ENCODE measurements at regions not wholly inside any gene's neighbourhood (a gene's known extent, or its start where the extent isn't known, plus 50 kb on each side); places are given as distances from the start of the nearest gene placed in this dataset.

GRCh38 chr6:84409911-84410310 lies 182.5 kb upstream of the CEP162 start:
- no peak overlapping the region for H3K4me3 ChIP-seq (replicated peaks in 1 of 3; ENCODE audit: insufficient read depth in 1 of 3, low read depth in 1 of 3, low read length in 3 of 3)
- no peak overlapping the region for H3K4me2 ChIP-seq (ENCODE audit: insufficient read depth, low read length)
- peaks cover 10 to 15% of the 10 kb centered on the region in 2 experiments for H3K27me3 ChIP-seq (ENCODE audit: control insufficient read depth in 2 of 2, insufficient read depth in 2 of 2, low read length in 2 of 2)
- no peak overlapping the region for H3K27ac ChIP-seq (ENCODE audit: insufficient read depth, low read depth, low read length)
- intact Hi-C loops (cut with micrococcal nuclease) (no loop called here), dilution Hi-C loops (cut with MboI; ENCODE audit: extremely low pct_ligation_motif_present, low sequenced_read_pairs) (no loop called here)
- H3K79me2 ChIP-seq (ENCODE audit: control insufficient read depth, insufficient read depth, low read length), result no peaks in the 10 kb centered on the region
- ChIA-PET CTCF (interaction anchor here (1.5 kb wide), 1 partner anchor 12 kb away, joined by 3 read pairs; no protein-coding TSS in a partner anchor), POLR2A (no interaction called here)
- no peak overlapping the region for H3K9ac ChIP-seq (replicated peaks; ENCODE audit: extremely low read depth, insufficient read depth, low read length)
- no peaks in the 10 kb centered on the region for H3K4me1 ChIP-seq (ENCODE audit: control insufficient read depth, extremely low read depth, insufficient read depth, low read length)
- no peaks in the 10 kb centered on the region for H3K9me3 ChIP-seq (replicated peaks; ENCODE audit: control insufficient read depth, insufficient read depth, low read length)
- DNase-seq (ENCODE audit: low read depth, low spot score) (no peak), FAIRE-seq (no peak)
- TF ChIP-seq POLR2A (IDR thresholded peaks at IDR 0.05; ENCODE audit: low read depth, low read length) (no peak), JUN (IDR thresholded peaks at IDR 0.05; ENCODE audit: borderline replicate concordance, insufficient read depth, insufficient read length, low read depth) (no peak), MAX (IDR thresholded peaks at IDR 0.05; ENCODE audit: insufficient read depth, insufficient read length) (no peak), EZH2 (IDR thresholded peaks at IDR 0.05; ENCODE audit: borderline replicate concordance, low read depth, low read length, severe bottlenecking) (no peak)
- no TSS peak for BruUV-seq (replicated peaks)
- H3K36me3 ChIP-seq (ENCODE audit: control insufficient read depth in 2 of 2, extremely low read depth in 1 of 2, insufficient read depth in 2 of 2, low read length in 2 of 2), result no peaks in the 10 kb centered on the region
- no peak overlapping the region for H2AFZ ChIP-seq (ENCODE audit: low read depth, low read length)
- no peaks in the 10 kb centered on the region for H4K20me1 ChIP-seq (replicated peaks; ENCODE audit: control insufficient read depth, extremely low read depth, insufficient read depth, low read length)
- no peaks in the 10 kb centered on the region for H3K9me1 ChIP-seq (replicated peaks; ENCODE audit: control insufficient read depth, extremely low read depth, insufficient read depth, low read length)

GRCh38 chr6:84408028-84408427 lies 180.6 kb upstream of the CEP162 start:
- dilution Hi-C loops (cut with MboI; ENCODE audit: extremely low pct_ligation_motif_present, low sequenced_read_pairs), result no loop called here
- ChIA-PET CTCF (no interaction called here), POLR2A (no interaction called here)
- no peak overlapping the region for H3K4me3 ChIP-seq (replicated peaks in 1 of 3; ENCODE audit: insufficient read depth in 1 of 3, low read depth in 1 of 3, low read length in 3 of 3)
- no TSS peak for BruUV-seq (replicated peaks)
- DNase-seq (ENCODE audit: low read depth, low spot score) (no peak), FAIRE-seq (no peak)
- H3K79me2 ChIP-seq (ENCODE audit: control insufficient read depth, insufficient read depth, low read length), result no peaks in the 10 kb centered on the region
- no peaks in the 10 kb centered on the region for H3K36me3 ChIP-seq (ENCODE audit: control insufficient read depth in 2 of 2, extremely low read depth in 1 of 2, insufficient read depth in 2 of 2, low read length in 2 of 2)
- no peak overlapping the region for H3K27ac ChIP-seq (ENCODE audit: insufficient read depth, low read depth, low read length)
- H3K4me1 ChIP-seq (ENCODE audit: control insufficient read depth, extremely low read depth, insufficient read depth, low read length), result no peaks in the 10 kb centered on the region
- no peaks in the 10 kb centered on the region for H3K9me3 ChIP-seq (replicated peaks; ENCODE audit: control insufficient read depth, insufficient read depth, low read length)
- H2AFZ ChIP-seq (ENCODE audit: low read depth, low read length), result no peak overlapping the region
- no peak overlapping the region for H3K9ac ChIP-seq (replicated peaks; ENCODE audit: extremely low read depth, insufficient read depth, low read length)
- no peak for TF ChIP-seq EZH2 (IDR thresholded peaks at IDR 0.05; ENCODE audit: borderline replicate concordance, low read depth, low read length, severe bottlenecking)
- no peak for TF ChIP-seq GATA2 (IDR thresholded peaks at IDR 0.05; ENCODE audit: insufficient read depth, insufficient read length, low read depth, low read length)
- no peak for TF ChIP-seq FOS (IDR thresholded peaks at IDR 0.05; ENCODE audit: borderline replicate concordance, insufficient read depth, low read length)
- intact Hi-C loops (cut with micrococcal nuclease), result no loop called here
- no peaks in the 10 kb centered on the region for H3K9me1 ChIP-seq (replicated peaks; ENCODE audit: control insufficient read depth, extremely low read depth, insufficient read depth, low read length)
- H3K4me2 ChIP-seq (ENCODE audit: insufficient read depth, low read length), result no peak overlapping the region
- peaks cover 10% of the 10 kb centered on the region in 2 experiments for H3K27me3 ChIP-seq (ENCODE audit: control insufficient read depth in 2 of 2, insufficient read depth in 2 of 2, low read length in 2 of 2)
- H4K20me1 ChIP-seq (replicated peaks; ENCODE audit: control insufficient read depth, extremely low read depth, insufficient read depth, low read length), result no peaks in the 10 kb centered on the region
